Uterus (tissue), 2 donors: ENCODE measurements at regions not wholly inside any gene's neighbourhood (a gene's known extent, or its start where the extent isn't known, plus 50 kb on each side); places are given as distances from the start of the nearest gene placed in this dataset.

ENCODE experiments used
- CTCF ChIP-seq, 4 experiments: fragments of 200-600 bp in 2 of 4; fragments of 450-650 bp in 2 of 4; sonication (generic) in 2 of 4; IDR thresholded peaks; one replicate each; pipeline ENCODE4 v1.5.1; 2016 to 2019; ENCODE audit warnings: antibody characterized with exemption in 4 of 4, mild to moderate bottlenecking in 2 of 4, moderate library complexity in 1 of 4
- POLR2A ChIP-seq, 2 donors: fragments of 450-650 bp; IDR thresholded peaks; one replicate each; pipeline ENCODE4 v1.6.1; 2016; ENCODE audit warnings: antibody characterized with exemption in 2 of 2, mild to moderate bottlenecking in 1 of 2, moderate library complexity in 1 of 2

- no peak for TF ChIP-seq CTCF (IDR thresholded peaks at IDR 0.05)
- TF ChIP-seq POLR2A (IDR thresholded peaks at IDR 0.05): no peak
These were observed 80.1 kb downstream of the ESM1 start for GRCh38 chr5:54905246-54905795.
